Skin epidermis (tissue), 12 donors: ENCODE measurements at regions not wholly inside any gene's neighbourhood (a gene's known extent, or its start where the extent isn't known, plus 50 kb on each side); places are given as distances from the start of the nearest gene placed in this dataset.
"Not testable (repeated sequence)": the region's sequence is repeated elsewhere in the genome, so short reads cannot be mapped to it uniquely, and the experiment has no call there.

Source experiments
- H3K27ac ChIP-seq, 21 experiments: fragments of 200-600 bp; sonication (generic) in 11 of 21; one replicate each; pipeline ENCODE4 v1.5.0; 2020; ENCODE audit warnings: mild to moderate bottlenecking in 3 of 21, inconsistent platforms in 2 of 21, moderate library complexity in 2 of 21
- H3K4me3 ChIP-seq, 7 experiments: fragments of 200-600 bp; sonication (generic) in 2 of 7; one replicate each; pipeline ENCODE4 v1.5.0; 2020; ENCODE audit warnings: inconsistent platforms in 2 of 7, mild to moderate bottlenecking in 2 of 7, moderate library complexity in 1 of 7

DNA sequence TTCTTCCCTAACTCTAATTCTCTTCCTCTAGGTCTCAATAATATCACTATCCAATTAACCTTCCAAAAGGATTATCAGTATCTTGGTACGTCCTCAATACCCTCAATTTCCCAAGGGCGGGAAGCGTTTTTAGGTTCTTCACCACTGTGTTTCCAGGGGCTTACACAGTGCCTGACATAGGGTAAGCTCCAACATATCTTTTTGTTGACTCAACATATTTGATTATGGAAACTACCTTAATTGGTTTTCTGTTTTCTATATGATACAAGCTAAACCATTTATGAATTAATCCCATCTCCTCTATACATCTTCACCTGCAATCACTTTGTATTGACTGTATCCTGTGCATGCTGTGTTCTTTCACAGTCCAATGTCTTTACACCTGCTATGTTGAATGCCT lies 987.3 kb downstream of the GRID1 start:
- H3K4me3 ChIP-seq: no peak overlapping the region
- H3K27ac ChIP-seq: no peak overlapping the region

DNA sequence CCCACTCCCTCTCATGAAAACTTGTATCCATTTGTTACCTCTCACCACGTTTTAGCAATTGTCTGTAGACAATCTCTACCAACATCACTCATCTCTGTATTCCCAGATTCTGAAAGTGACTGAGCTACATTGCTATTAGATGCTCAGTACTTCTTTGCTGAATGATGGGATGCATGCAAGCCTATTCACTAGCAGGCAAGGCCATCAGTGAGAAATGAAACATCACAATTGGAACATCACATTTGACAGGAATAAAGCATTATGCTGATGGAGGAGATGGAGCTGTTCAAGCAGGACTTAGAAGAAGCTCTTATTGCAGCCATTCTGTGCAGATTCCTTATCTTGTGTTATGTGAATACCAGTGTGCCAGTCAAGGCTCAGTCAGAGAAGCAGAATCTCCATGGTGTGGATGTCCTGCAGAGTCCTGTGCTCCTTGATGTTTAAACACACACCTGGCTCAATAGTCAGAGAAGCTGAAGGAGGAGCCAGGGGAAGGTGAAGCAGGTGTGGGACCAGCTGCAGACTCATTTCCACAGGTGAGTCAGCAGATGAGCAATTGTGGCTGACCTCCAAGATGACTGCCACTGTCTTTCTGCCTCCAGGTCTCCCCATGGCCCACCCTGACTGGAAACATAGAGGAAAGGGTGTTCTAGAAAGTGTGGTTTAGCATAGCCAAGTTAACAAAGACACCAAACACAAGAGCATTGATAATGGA lies 965.5 kb downstream of the GRID1 start:
- H3K4me3 ChIP-seq: no peak overlapping the region
- H3K27ac ChIP-seq: no peak overlapping the region

DNA sequence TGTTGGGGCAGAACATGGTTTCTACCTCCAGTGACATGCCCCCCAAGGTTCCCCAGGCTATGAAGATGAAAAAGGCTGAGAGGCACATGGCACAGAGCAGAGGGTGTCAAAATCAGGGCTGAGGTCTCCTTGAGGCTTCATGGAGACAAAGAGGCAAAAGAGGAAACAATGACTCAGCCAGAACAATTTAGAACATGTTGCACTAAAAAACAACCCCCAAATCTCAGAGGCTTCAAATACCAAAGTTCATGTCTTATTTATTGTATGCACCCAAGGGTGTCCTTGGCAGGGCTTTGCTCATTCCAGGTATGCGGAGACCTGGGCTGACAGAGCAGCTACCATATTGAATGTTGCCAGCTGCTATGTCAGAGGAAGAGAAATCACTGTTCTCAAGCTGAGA lies 964.1 kb downstream of the GRID1 start:
- Histone ChIP-seq H3K27ac (no peak overlapping the region), H3K4me3 (no peak overlapping the region)

DNA sequence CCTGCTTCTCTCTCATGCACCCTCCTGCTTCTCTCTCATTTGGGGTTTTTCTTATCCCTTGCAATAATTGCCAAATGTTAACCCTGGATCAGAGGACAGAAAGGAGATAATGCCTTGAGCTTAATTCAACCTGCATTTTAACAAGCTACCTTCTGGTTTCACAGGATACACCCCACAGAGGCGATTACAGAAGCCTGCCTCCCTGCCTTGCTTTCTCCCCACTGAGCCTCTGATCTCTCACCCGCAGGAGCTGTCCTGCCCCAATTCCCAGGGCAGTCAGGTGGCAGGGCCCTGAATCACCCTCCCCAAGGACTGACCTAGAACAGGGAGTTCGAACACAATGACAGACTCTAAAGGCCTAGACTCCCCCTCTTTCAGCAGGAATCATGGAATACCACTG lies 959.5 kb downstream of the GRID1 start:
- no peak overlapping the region for H3K27ac ChIP-seq
- no peak overlapping the region for H3K4me3 ChIP-seq

DNA sequence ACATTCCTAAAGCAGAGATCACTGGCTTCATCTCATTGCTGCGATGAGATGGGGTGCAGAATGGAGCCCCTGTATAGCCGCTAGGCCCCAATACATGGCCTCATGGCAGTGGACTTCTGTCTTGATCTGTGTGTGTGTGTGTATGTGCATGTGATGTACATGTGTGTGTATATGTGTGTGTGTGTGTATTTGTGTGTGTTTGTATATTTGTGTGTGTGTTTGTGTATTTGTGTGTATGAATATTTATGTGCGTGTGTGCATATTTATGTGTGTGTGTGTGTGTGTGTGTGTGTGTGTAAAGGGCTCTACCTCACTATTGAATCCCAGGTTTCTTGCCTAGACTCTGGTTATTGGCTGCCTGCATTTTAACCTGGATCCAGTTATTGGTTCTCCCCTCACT lies 958.2 kb downstream of the GRID1 start:
- H3K27ac ChIP-seq: no peak overlapping the region
- H3K4me3 ChIP-seq: no peak overlapping the region

DNA sequence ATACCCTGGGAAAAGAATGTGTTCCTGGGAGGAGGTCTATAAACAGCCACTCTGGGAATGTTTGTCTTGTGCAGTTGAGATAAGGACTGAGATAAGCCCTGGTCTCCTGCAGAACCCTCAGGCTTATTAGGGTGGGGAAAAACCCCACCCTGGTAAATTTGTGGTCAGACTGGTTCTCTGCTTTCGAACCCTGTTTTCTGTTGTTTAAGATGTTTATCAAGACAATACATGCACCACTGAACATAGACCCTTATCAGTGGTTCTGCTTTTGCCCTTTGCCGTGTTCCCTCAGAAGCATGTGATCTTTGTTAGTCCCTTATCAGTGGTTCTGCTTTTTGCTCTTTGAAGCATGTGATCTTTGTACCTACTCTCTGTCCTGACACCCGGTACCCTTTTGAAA lies 956.0 kb downstream of the GRID1 start:
- H3K4me3 ChIP-seq: not testable (repeated sequence)

DNA sequence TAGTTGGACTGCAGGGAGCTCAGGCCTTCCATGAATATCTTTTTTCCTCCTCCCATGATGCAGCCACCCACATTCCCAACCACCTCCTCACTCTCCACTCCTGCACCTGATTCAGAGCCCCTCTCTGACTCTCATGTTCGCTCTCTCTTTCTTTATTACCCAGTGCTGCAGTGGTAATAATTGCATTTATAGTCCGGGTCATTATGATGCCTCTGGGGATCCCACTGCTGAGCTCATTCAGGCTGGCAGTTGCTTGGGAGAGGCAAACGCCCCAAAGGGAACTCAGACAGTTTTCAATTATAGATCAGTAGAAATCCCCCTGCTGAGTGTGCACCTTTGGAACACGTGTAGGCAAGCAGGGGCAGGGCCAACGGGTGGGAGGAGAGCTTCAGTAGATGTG lies 953.0 kb downstream of the GRID1 start:
- Histone ChIP-seq H3K27ac (no peak overlapping the region), H3K4me3 (no peak overlapping the region)

More for the DNA sequence above, 956.0 kb downstream of the GRID1 start:
- H3K27ac ChIP-seq: not testable (repeated sequence)

DNA sequence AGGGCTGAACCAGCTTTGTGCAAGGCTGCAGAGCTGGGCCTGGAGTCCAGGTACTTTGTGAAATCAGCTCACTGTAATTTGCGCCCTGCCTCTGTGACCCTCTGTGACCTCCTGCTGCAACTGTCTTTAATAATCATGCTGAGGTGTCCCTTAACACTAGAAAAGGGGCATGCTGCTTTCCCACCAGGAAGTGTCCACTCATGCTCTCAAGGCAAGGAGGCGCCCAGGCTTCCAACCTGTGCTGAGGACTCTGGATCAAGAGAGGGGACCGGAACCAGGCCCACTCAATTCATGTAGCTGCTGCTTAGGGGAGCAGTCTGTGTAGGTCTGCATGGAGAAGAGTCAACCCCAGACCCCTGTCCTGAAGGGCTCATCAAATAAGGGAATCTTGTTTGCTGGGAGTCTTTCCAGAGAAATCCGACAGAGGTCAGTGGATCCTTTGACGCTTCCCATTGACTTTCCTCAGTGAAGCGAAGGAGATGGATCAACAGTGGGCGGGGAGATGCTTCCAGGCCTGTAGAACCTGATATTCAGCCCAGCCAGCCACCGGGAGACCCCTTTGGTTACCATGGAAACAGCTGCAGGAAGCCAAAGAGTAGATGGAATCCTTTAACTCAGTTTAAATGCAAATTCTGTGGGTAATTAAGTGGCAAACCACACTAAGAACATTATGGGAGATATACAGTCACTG lies 945.9 kb downstream of the GRID1 start:
- no peak overlapping the region for H3K4me3 ChIP-seq
- H3K27ac ChIP-seq: no peak overlapping the region

DNA sequence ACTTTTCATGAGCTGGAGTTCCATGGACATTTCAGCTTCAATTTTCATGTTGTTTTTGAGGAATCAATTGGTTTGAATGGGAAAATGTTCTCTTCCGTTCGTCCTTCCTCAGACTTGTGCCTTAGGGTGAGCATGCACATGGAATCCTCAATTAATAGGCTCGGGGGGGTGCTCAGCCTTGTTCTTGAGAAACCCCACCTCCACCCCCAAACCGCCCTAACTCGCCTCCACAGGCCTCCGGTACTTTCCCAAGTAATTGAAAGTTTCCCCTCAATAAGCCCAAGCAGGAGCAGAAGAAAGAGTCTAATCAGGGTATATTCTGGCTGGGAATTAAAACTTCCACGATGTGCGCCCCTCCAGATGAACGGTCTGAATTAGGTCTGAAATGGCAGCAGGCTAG lies 945.2 kb downstream of the GRID1 start:
- H3K27ac ChIP-seq: no peak overlapping the region
- no peak overlapping the region for H3K4me3 ChIP-seq

DNA sequence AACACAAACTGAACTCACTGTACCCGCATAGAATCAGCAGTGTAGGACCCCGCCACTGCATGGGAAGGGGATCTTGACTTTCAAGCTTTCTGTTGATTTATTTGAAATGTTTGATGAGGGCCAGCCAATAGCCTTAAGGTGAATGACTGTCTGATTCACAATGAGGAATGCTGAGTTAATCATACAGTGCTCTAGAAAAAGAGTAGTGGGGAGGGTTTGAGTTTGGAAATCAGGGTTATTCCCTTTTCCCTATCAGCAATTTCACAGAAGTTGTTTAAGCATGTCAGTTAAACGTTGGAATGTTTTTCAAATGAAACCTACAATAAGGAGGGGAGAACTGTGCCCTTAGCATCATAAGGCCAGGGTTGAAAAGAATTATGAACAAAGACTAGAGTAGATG lies 937.5 kb downstream of the GRID1 start:
- Histone ChIP-seq H3K4me3 (no peak overlapping the region), H3K27ac (peak overlapping the region in 1 of 21 experiments; percentile 21)

DNA sequence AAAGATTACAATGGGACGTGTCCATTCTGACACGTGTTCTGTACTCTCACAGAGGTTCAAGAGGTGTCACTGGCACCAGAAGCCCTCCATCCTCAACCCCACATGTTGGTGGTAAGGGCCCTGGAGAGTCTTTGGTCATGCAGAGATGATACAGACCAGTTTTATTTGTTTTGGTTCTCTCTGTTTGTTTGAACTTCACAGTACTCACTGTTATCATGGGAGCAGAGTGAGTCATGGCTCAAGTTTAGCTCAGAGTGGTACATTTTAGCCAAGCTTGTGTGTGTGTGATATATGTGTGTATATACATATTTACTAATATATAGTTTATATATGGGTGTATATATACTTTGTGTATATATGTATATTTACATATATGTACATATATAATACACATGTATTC lies 935.6 kb downstream of the GRID1 start:
- H3K27ac ChIP-seq: no peak overlapping the region
- no peak overlapping the region for H3K4me3 ChIP-seq

DNA sequence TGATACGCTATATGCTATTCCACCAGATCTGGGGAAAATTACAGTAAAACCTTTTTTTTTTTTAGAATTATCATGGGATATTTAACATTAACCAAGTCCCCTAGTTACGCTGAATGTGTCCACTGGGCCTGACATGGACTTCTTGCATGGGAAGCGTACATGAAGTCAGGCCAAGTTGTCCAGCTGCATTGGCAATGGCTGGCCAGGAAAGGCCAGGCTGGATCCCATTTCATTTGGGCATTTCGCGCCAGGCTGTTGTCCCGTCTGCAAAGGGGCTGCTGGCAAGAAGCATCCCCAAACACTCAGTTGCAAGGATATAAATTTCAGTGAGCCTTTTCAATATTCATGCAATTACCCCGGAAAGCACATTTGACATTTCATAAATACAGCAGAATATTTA lies 933.3 kb downstream of the GRID1 start:
- no peak overlapping the region for H3K4me3 ChIP-seq
- no peak overlapping the region for H3K27ac ChIP-seq

DNA sequence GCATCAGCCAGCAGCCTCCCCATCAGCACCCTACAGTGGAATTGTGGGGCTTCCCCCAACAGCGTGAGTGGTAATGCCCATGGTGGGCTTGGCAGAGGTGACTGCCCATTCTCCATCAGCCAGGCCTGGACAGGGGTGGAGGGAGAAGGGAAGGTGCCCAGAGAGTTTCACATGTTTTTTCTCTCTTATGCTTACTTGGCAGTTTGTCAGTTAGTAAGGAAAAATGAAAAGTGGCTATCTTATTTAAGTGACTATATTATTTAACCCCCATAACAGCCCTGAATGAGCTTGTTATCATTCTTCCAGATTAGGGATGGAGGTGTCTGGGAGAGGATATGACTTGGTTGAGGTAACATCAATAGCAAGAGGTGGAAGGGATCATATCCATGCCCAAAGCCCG lies 921.7 kb downstream of the GRID1 start:
- no peak overlapping the region for H3K4me3 ChIP-seq
- H3K27ac ChIP-seq: no peak overlapping the region

DNA sequence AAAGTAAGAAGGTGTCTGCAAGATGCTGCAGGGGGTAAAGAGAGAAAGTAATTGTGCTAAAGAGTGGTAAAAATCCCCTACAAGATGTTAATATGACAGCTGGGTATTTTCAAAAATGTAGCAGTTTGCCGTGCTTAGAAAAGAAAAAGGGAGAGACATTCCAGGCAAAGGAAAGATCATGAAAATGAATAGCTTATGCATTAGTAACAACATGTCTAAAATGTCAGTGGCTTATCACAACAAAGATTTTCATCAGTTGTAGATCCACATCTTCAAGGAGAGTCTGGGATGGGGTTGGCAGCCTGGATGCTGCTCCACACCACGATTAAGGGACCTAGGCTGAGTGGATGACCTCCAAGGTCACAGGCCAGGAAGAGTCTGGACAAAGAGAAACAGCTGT lies 920.9 kb downstream of the GRID1 start:
- Histone ChIP-seq H3K4me3 (no peak overlapping the region), H3K27ac (no peak overlapping the region)

DNA sequence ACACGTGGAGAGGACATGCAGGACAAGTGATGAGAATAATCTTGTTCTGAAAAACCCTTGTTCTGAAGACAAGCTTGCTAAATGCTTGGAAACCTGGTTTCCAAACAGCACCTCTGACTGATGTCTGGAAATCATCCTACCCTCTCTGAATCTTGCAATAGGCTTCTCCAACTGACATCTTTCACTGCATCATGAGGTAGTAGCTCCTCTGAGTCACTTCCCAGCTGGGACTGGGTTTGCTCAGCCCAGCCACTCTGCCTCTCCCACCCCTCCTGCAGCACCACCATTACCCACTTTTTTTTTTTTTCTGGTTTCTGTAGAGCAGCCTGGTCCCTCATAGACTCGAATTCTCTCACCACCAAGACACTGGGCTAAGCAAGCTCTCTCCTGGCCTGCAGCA lies 919.8 kb downstream of the GRID1 start:
- H3K27ac ChIP-seq: no peak overlapping the region
- H3K4me3 ChIP-seq: no peak overlapping the region

DNA sequence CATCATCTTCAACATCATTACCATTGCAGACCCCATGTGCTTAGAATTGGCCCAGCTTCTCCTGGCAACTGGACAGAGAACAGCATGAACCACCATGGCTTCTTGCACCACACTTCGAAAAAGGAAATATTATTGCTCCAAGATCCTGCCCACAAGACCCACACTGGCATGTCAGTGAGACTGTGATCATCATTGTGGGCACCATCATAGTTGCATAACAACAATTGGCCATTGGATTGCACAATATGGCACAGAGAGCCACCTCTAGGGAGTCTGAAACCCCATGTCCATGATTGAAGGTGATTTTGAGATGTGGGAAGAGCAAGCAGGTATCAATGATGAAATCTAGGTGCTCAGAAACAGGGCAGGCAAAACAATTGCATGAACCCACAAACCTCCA lies 918.9 kb downstream of the GRID1 start:
- H3K27ac ChIP-seq: no peak overlapping the region
- no peak overlapping the region for H3K4me3 ChIP-seq

DNA sequence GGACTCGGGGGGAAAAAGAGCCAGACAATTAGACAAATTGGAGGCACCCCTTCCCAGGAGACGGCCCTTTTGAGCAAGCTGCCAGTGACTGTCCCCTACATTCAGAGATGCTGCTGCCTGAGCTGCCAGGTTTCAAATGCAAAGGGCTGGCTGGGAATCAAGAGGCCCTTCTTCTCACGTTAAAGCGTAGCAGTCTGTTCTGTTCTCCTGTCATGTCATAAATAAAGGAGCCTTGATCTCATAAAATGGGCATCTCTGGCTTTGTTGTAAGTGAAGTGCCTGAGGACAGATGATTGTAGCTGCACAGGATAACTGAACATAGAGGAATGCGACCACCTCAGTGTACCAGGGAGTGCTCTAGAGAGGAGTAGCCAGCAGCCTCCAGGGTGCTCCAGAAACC lies 917.9 kb downstream of the GRID1 start:
- H3K4me3 ChIP-seq: no peak overlapping the region
- H3K27ac ChIP-seq: no peak overlapping the region

DNA sequence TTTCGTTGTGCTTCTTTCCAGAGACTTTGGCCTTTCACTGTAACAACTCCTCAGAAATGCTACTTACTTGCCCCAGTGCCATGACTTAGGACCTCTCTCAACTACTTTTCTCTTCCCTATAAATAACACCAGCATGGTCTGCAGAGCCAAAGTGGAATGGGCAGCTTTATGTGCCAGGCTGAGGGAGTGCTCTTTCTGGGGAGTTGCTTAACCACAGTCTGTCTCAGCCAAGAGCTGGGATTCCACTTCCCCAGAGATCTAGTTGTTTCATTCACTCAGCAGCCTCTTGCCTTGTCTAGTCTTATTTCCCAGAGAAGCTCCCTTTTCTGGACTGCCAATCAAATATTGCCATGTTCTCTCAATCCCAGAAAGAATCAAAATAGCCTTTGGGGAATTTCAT lies 912.2 kb downstream of the GRID1 start:
- Histone ChIP-seq H3K27ac (no peak overlapping the region), H3K4me3 (no peak overlapping the region)

DNA sequence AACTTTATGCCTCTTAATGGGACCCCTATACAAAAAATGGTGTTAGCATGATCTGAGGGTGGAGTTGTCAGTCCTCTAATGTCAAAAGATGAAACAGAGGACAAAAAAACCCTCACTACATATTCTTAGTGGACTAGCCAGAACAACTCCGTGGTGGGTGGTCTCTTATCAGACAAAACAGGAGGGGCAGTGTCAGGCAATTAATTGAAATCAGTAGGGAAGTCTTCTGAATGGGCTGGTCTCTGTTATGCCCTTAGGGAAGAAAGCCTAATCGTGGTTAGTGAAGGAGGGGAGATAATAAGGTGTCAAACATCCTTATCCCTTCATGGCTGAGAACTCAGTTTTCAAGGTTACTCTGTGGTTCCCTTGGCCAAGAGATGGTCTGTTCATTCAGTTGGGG lies 909.4 kb downstream of the GRID1 start:
- no peak overlapping the region for H3K27ac ChIP-seq
- H3K4me3 ChIP-seq: no peak overlapping the region

DNA sequence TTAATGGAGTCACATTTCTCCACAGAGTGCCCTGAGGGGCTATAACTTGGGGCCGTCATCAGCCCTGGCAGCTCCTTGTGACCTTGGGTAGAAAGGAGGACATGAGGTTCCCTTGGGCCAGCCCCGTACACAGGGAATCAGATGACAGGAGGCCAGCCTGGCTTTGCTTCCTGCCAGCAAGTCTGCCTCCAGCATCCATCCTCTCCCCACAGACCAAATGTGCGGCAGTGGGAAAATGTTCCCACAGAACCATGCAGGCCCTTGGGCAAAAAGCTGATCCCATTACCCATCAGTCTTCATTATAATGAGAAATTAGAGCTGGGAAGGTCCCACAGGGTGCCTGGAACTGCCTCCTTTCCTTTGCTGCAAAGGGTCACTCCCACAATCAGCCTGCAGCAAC lies 908.3 kb downstream of the GRID1 start:
- Histone ChIP-seq H3K4me3 (no peak overlapping the region), H3K27ac (no peak overlapping the region)

DNA sequence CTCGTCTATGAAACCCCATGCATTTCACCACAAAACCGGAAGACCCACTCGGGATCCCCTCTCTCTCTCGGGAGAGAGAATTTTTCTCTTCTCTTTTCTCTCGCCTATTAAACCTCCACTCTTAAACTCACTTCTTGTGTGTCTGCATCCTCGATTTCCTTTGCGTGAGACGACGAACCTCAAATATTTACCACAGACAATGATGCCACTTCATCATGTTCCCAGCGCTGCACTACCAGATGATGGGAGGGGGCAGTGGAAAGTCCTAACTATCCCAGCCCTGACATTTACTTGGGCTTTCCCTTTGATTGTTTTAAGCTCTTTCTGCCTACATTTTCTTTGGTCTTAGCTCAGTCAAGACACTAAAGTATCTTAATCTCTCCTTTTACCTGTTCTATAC lies 906.7 kb downstream of the GRID1 start:
- Histone ChIP-seq H3K27ac (no peak overlapping the region), H3K4me3 (no peak overlapping the region)

DNA sequence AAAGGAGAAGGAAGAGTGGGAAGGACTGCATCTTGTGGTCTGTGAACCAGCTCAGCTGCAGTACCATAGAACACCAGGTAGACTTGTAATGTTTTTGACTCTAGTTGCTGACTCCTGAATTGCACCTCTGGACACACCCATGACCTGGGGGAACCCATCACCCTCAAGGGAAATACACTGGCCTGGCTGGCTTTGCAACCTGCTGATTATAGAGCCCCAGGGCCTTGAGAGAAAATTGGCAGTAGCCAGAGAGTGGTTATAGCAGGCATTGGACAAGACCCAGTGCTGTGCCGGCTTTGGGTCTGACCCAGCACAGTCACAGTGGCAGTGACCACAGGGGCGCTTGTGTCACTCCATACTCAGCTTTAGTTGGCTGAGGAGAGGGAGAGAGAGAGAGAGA lies 902.3 kb downstream of the GRID1 start:
- no peak overlapping the region for H3K27ac ChIP-seq
- no peak overlapping the region for H3K4me3 ChIP-seq
